LNCAP (cell line): ENCODE measurements at regions not wholly inside any gene's neighbourhood (a gene's known extent, or its start where the extent isn't known, plus 50 kb on each side); places are given as distances from the start of the nearest gene placed in this dataset.

Source experiments
- TF ChIP-seq, protein P1 (sequence below): fragments of 450-650 bp; IDR thresholded peaks from 2 replicates; pipeline ENCODE4 v1.5.1; 2017; ENCODE audit warnings: mild to moderate bottlenecking

DNA sequence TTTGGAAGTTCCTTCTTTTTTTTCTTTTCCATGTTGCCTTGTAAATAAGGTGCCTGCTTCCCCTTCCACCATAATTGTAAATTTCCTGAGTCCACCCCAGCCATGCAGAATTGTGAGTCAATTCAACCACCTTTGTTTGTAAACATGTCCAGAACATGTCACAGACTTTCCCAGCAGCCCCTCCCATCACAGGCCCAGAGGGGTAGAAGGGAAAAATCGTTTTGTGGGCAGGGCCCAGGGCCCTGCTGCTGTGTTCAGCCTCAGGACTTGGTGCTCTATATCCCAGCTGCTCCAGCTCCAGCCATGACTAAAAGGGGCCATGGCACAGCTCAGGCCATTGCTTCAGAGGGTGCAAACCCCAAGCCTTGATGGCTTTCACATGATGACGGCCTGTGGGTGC is 384.6 kb upstream of the NCAM2 start:
- TF ChIP-seq, protein P1, sequence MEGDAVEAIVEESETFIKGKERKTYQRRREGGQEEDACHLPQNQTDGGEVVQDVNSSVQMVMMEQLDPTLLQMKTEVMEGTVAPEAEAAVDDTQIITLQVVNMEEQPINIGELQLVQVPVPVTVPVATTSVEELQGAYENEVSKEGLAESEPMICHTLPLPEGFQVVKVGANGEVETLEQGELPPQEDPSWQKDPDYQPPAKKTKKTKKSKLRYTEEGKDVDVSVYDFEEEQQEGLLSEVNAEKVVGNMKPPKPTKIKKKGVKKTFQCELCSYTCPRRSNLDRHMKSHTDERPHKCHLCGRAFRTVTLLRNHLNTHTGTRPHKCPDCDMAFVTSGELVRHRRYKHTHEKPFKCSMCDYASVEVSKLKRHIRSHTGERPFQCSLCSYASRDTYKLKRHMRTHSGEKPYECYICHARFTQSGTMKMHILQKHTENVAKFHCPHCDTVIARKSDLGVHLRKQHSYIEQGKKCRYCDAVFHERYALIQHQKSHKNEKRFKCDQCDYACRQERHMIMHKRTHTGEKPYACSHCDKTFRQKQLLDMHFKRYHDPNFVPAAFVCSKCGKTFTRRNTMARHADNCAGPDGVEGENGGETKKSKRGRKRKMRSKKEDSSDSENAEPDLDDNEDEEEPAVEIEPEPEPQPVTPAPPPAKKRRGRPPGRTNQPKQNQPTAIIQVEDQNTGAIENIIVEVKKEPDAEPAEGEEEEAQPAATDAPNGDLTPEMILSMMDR = no peak

GRCh38 chr21:20617130-20617529 is 381.1 kb upstream of the NCAM2 start:
- TF ChIP-seq, protein P1 = no peak

GRCh38 chr21:20618878-20619277 is 379.3 kb upstream of the NCAM2 start:
- TF ChIP-seq, protein P1 = no peak

DNA sequence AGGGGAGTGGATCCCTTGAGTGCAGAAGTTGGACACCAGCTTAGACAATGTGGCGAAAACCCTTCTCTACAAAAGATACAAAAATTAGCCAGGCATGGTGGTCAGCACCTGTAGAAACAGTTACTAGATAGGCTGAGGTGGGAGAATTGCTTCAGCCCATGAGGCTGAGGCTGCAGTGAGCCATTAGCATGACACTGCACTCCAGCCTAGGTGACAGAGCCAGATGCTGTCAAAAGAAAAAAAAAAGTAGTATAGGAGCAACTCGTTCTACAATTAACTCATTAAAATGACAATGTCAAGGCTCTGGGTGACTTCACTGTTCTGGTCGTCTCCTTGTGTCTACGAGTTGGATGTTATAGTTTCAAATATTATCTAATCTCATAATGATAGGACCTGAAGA is 370.6 kb upstream of the NCAM2 start:
- TF ChIP-seq, protein P1 = no peak

DNA sequence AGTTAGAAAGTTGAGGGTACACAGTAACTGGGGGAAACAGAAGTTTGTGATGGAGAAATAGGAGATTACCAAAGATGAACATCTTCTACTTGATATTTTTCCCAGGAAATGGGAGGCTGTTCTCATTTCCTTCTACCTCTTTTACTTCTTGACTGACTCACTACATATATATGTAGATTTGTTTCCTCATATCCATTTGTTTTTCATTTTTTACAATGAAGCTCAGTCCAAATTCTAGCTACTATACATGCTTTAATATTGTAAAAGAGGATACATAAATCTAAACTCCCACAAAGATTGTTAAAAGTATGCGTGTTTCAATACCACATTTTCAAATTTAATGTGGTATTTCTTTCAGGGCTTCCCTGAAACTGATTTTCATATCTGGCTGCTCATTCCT is 366.6 kb upstream of the NCAM2 start:
- TF ChIP-seq, protein P1 = no peak

- TF ChIP-seq, protein P1 = no peak
Measured at GRCh38 chr21:20639026-20639425, 359.2 kb upstream of the NCAM2 start.

DNA sequence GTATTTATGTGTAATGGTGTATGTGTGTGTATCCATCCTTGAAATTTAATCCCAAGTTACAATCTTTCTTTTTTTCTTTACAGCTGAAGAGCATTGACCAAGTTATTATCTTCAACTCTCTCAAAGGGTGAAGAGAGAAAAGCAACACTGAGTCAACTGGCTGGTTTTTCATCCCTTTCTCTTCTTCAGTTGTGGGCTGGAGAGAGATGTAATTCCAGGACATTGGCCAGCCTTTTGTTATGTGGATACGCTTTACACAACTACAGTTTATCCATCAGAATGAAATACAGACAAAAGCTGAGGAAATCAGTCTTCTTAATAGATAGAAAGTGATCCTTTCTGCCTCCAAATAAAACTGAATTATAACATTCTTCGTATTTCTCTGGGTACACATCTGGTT is 357.0 kb upstream of the NCAM2 start:
- TF ChIP-seq, protein P1 = no peak

DNA sequence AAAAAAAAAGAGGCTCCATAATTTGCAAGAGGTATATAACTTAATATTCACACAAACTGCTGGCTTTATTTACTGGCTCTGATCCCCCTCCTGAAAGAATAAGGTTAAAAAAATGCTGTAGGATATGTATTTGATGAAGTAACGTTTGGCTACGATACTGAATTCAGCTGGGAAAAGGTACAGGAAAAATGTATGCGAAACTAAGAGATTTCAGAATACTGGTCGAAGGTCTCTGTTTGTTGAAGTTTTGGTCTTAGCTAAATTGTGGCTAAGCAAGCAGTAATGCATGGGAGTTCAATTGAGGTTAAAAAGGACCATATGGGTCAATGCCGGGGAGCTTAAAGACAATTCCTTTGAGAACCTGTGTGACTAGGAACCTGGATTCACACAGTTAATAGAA is 355.5 kb upstream of the NCAM2 start:
- TF ChIP-seq, protein P1 = no peak
